ENCODE measurements at regions not wholly inside any gene's neighbourhood (a gene's known extent, or its start where the extent isn't known, plus 50 kb on each side); places are given as distances from the start of the nearest gene placed in this dataset.
A peak's percentile ranks its signal among the peaks of the same experiment; 100 is the strongest.

DNA sequence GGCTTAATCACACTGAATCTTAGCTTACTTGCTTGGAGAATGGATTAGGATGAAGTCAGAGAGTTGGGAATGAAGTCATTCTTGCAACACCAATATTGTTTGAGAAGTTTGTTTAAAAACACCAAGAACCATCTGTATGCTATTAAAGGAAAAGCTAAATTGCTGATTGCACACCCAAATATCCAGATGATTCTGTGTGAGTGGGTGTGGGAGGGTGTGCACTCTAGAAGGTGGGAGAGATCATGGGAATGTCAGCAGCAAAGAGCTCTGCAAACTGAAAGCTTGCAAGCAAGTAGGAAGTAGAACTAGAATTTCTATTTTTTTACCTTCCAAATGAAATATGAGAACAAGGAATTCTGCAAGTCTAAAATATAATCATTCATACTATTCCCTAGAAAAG, 364.9 kb downstream of the NR2F2 start:
- H3K27ac Mint-ChIP-seq: no peak overlapping the region
- no peaks in the 10 kb centered on the region for H3K36me3 Mint-ChIP-seq
- DNase-seq (ENCODE audit: low spot score in 2 of 2) (no peak), ATAC-seq (no peak)
- peaks cover 0 to 7% of the 10 kb centered on the region in 2 donors for H3K9me3 Mint-ChIP-seq

DNA sequence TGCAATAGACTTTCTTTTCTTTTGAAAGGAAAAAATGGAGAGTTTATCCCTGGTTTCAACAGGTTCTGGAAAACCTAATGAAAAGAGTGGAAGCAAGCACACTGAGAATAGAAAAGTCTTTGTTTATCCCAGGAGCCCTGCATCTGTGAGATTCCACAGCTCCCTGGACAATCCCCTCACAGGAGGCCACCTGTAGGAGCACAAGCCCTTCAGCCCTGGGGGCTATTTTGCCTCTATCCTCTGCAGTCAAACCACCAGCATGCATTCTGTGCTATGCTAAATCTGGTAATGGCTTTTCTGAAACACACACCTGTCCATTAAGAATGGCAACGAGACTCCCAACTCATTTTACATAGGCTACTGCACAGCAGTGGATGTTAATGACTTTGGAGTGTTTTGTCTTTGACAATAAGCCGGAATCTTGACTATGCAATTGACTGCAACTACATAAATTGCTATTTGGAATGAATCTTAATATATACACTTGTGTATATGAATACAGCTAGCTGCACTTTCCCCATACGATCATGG, 369.4 kb downstream of the NR2F2 start:
- no peak for DNase-seq (ENCODE audit: low spot score in 2 of 2)
- no peaks in the 10 kb centered on the region for H3K36me3 Mint-ChIP-seq
- H3K27ac Mint-ChIP-seq: no peak overlapping the region
- no peak for ATAC-seq
- no peaks in the 10 kb centered on the region for H3K9me3 Mint-ChIP-seq

DNA sequence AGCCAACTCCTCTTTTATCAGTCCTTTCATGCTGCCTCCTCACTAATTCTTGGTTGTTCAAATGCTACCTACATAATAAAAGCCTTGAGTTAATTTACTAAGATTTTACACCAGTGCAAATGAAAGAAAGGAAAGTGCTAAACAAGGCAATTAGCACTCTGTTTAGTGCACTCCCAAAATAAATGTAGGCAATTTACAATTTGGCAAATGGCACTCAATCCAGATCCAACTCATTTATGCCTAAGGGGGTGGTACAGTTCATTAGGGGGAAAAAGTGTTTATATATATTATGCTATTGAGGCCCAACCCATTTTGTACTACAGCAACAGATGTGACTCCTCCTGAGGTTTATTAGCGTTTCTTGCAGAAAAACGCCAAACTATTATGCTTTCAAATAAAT, 370.1 kb downstream of the NR2F2 start:
- H3K9me3 Mint-ChIP-seq: no peaks in the 10 kb centered on the region
- no peaks in the 10 kb centered on the region for H3K36me3 Mint-ChIP-seq
- ATAC-seq (no peak), DNase-seq (ENCODE audit: low spot score in 2 of 2) (no peak)
- H3K27ac Mint-ChIP-seq: no peak overlapping the region

DNA sequence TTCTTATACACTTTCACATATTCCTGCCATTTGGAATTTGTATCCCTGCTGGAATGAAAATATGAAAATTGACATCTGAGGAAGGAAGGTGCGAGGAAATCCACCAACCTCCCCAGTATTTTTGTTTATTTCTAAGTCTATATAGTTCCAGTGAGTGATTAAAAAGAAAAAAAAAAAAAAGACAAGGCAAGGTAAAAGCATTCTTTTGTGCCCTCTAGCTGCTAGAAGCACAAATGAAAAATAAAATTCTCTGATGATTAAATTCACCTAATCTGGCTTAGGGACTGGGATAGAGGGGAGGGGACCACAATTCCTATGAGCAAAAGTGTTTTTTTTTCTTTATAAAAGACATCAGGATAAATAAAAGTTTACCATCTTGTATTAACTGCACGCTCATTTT, 370.9 kb downstream of the NR2F2 start:
- no peak for ATAC-seq
- DNase-seq (ENCODE audit: low spot score in 2 of 2): no peak
- Mint-ChIP-seq H3K27ac (peak overlapping the region in 1 of 2 donors; percentile 65), H3K36me3 (no peaks in the 10 kb centered on the region), H3K9me3 (no peaks in the 10 kb centered on the region)

DNA sequence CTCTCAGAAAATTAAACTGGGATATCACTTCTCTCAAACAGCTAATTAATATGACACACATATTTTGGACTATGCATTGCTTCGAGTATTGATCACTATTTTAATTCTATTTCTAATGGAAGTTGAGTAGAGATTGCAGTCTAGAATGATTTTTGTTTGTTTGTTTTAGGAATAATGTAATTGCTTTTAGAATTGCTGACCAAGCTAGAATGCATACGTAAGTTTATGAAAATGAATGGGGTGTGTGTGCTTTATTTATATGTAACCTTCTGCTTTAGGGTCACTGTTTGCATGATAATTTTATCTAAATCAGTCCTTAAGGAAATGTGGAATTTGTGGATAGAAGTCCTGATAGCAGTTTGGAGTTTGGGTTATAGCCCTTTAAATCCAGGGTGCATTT, 371.4 kb downstream of the NR2F2 start:
- DNase-seq (ENCODE audit: low spot score in 2 of 2): no peak
- Mint-ChIP-seq H3K9me3 (no peaks in the 10 kb centered on the region), H3K36me3 (no peaks in the 10 kb centered on the region), H3K27ac (no peak overlapping the region)
- ATAC-seq: no peak

DNA sequence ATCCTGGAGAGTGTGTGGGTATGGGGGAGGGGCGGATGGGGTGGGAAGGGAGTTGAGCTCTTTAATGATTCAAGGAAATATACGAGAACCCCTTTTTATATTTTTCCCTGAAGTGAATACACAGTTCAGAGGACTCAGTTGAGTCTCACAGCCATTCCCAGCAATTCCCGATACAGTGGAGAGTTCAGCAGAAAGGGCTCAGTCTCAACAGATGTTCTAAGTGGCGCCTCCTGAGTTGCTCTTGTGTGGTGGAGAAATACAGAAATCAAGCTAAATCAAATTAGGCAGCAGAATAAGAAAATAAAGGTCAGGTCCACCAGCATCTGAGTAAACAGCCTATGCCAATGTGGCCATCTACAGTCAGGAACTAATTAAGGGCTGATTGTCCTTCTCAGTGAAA, 372.1 kb downstream of the NR2F2 start:
- ATAC-seq (no peak), DNase-seq (ENCODE audit: low spot score in 2 of 2) (no peak)
- Mint-ChIP-seq H3K36me3 (no peaks in the 10 kb centered on the region), H3K9me3 (no peaks in the 10 kb centered on the region), H3K27ac (no peak overlapping the region)

DNA sequence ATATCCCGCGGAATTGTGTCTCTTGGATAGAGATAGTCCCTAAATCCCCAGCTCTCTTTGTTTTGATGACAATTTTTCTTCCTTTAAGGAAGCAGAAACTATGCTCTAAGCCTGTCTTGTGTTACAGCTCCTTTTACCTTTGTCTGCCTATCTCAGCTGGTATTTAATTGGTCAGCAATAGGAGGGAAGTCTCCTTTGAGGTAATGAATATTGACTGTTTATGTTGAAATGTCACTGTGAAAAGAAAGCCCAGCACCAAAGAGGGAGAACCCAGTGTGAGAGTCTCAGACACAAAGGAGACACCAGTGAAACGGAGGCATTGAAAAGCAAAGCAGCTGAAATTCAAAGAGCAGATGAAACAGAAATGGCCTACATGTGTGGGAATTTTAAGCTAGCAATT, 372.6 kb downstream of the NR2F2 start:
- no peak for ATAC-seq
- Mint-ChIP-seq H3K27ac (no peak overlapping the region), H3K36me3 (no peaks in the 10 kb centered on the region), H3K9me3 (no peaks in the 10 kb centered on the region)
- no peak for DNase-seq (ENCODE audit: low spot score in 2 of 2)

DNA sequence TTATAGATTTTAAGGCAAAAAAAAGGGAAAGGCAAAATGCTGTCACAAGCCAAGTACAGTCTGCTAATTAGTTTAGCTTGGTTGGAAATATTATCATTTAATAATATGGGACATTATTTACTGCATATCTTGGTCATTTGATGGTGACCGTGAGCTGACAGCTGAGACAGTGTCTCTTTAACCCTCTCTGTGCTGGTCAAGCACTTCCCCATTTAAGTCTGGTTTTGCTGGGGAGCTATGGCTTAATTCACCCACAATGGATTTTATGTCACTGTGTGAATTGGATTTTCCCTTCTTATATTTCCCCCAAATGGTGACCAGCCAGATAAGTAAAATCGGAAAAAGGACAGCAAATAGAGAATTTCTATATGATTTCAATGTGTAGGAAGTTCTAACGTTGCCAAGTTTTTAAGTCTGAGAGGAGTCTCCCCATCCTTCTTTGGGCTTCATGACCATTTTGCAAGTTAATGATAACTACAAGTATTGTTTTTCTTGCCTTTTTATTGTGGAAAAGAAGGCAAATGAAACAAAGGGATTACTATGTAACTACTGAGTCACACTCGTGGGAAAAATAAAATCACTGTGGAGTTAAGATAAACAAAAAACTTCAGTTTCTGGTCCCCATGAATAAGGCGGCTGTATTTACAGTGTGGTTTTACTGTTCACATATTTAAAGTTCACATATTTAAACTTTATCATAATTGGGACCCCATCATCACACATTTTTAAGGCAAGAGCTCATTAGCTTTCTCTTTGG, 373.5 kb downstream of the NR2F2 start:
- H3K9me3 Mint-ChIP-seq: no peaks in the 10 kb centered on the region

DNA sequence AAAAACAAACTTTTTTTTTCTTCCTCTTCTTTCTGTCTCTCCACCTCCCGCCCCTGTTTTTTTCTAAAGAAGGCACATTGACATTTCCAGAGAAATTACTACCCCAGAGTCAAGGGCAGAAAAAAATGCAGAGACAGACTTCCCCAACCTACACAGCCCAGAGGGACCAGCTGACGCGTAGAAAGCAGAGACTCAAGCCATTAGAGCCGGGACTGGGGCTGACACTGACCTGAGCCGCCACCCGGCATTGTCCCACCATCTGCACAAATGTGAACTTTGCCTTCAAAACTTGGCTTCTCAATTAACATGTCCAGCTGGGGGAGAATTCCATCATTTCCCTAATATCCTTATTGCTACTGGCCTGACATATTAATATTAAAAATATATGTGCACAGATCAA, 385.6 kb downstream of the NR2F2 start:
- DNase-seq (ENCODE audit: low spot score in 2 of 2) (no peak), ATAC-seq (no peak)
- no peaks in the 10 kb centered on the region for H3K36me3 Mint-ChIP-seq
- H3K27ac Mint-ChIP-seq: no peak overlapping the region
- peaks cover 0 to 7% of the 10 kb centered on the region in 2 donors for H3K9me3 Mint-ChIP-seq

More for the DNA sequence above, 373.5 kb downstream of the NR2F2 start:
- no peak for DNase-seq (ENCODE audit: low spot score in 2 of 2)
- Mint-ChIP-seq H3K36me3 (no peaks in the 10 kb centered on the region), H3K27ac (no peak overlapping the region)
- ATAC-seq: no peak

DNA sequence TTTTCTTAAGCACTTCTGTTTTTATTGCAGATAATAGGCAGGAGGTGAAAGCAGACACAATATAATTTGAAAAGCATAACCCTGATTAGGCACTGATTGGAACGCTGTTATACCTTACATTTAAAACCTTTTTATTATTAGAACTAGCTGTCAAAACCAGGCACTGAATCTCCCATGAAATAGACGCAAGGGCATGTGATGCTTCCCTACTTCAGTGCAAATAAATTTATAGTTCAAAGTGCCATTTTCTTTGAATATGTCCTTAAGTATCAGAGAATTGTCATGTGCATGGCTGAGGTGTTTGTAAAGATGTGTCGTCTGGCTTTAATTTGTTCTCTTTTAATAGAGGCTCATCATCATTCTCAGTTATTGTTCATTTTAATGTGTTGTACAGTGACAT, 386.0 kb downstream of the NR2F2 start:
- H3K36me3 Mint-ChIP-seq: no peaks in the 10 kb centered on the region
- ATAC-seq: no peak
- H3K9me3 Mint-ChIP-seq: peaks cover 0 to 7% of the 10 kb centered on the region in 2 donors
- DNase-seq (ENCODE audit: low spot score in 2 of 2): no peak
- no peak overlapping the region for H3K27ac Mint-ChIP-seq

DNA sequence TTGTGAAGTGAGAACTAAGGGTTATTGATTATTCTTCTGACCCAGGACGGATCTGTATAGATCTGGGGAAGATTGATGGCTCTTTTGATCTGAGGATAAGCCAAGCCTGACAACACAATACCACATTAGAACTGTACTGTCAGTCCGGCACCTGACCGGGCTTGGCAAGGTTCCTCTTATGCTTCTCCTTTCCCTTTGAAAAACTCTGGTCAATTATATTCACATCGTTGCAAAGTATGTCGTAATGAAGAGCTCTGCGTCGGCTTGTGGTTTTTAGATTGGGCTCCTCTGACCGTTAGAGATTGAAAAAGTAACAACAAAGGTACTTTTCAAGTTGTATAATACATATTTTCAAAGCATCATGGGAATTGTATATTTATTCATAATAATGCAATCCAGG, 389.8 kb downstream of the NR2F2 start:
- H3K27ac Mint-ChIP-seq: no peak overlapping the region
- DNase-seq (ENCODE audit: low spot score in 2 of 2) (no peak), ATAC-seq (no peak)
- peaks cover 5 to 22% of the 10 kb centered on the region in 2 donors for H3K9me3 Mint-ChIP-seq
- peaks cover 0 to 10% of the 10 kb centered on the region in 2 donors for H3K36me3 Mint-ChIP-seq

DNA sequence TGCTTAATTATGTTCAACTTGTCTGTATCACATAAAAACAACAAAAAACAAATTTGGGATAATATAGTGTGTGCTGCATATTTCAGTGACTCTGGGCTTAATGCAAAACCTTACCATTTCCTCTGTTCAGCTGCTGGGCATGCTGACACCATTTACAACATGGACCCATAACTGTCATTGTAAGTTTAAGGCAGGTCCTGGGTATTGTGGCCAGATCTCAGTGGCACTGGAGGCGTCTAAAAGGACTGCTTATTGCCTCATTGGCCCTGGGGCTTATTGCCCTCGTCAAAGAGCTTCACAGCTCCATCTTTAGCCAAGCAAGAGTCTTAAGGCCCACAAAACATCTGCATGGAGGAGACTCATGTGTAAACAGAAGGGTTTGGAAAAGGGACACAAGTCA, 390.2 kb downstream of the NR2F2 start:
- H3K9me3 Mint-ChIP-seq: peaks cover 5 to 22% of the 10 kb centered on the region in 2 donors
- ATAC-seq (no peak), DNase-seq (ENCODE audit: low spot score in 2 of 2) (no peak)
- H3K36me3 Mint-ChIP-seq: peaks cover 0 to 10% of the 10 kb centered on the region in 2 donors
- H3K27ac Mint-ChIP-seq: no peak overlapping the region

DNA sequence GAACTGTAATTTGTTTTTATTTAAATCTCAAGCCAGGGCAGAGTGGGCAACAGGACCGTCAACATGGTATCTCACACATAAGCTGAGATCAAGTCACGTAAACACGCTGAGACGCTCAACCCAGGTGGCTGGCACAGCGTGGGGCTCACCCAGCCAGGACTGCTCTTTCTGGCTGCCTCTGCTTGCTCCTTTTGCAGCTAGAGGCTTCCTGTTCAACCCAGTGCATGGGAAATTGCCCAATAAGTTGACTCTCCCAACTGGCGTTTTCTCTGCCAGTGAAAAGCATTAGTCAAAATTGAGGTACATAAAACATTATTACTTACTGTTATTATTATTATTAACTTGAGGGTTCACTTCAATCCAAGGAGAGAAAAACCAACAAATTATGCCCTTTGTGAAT, 398.1 kb downstream of the NR2F2 start:
- no peak for ATAC-seq
- no peak overlapping the region for H3K27ac Mint-ChIP-seq

DNA sequence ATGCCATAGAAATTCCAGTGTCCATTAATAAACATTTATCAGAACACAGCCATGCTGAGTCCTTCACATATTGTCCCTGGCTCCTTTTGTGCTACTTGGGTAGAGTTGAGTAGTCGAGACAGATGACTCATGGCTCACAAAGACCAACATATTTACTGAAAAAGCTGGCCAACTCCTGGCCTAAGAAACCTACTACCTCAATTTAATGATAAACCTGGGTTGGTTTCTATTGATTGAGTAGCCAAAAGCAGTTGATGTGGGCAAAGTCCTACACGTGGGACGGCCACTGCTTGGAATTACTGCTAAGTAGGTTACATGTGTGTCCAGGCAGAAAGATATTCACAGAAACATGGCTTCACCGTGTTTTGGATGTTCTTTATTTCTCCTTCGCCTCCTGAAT, 402.2 kb downstream of the NR2F2 start:
- Mint-ChIP-seq H3K9me3 (peaks cover 0 to 4% of the 10 kb centered on the region in 2 donors), H3K27ac (peak overlapping the region in 1 of 2 donors; percentile 29), H3K36me3 (no peaks in the 10 kb centered on the region)
- no peak for DNase-seq (ENCODE audit: low spot score in 2 of 2)
- no peak for ATAC-seq

More for the DNA sequence above, 398.1 kb downstream of the NR2F2 start:
- no peak for DNase-seq (ENCODE audit: low spot score in 2 of 2)
- Mint-ChIP-seq H3K36me3 (peaks cover 0 to 4% of the 10 kb centered on the region in 2 donors), H3K9me3 (peaks cover 0 to 7% of the 10 kb centered on the region in 2 donors)

DNA sequence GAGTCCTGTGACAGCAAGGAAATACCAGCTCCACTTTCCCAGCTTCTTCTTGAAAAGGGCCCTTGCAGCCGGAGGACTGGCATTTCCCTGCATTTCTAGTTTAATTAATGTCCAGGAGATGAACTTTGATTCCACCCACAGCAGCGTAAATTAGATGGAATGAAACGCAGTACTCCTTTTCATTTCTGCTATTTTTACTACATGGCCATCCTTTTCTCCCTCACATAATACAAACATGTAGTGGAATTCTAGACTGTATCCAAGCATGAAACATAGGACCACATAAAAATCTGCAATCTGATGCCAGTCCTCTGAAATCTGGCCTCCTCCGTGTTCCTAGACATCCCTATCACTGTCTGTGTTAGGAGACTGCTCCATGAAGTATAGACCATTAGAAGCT, 403.2 kb downstream of the NR2F2 start:
- H3K9me3 Mint-ChIP-seq: peaks cover 0 to 7% of the 10 kb centered on the region in 2 donors
- ATAC-seq: no peak
- DNase-seq (ENCODE audit: low spot score in 2 of 2): no peak

DNA sequence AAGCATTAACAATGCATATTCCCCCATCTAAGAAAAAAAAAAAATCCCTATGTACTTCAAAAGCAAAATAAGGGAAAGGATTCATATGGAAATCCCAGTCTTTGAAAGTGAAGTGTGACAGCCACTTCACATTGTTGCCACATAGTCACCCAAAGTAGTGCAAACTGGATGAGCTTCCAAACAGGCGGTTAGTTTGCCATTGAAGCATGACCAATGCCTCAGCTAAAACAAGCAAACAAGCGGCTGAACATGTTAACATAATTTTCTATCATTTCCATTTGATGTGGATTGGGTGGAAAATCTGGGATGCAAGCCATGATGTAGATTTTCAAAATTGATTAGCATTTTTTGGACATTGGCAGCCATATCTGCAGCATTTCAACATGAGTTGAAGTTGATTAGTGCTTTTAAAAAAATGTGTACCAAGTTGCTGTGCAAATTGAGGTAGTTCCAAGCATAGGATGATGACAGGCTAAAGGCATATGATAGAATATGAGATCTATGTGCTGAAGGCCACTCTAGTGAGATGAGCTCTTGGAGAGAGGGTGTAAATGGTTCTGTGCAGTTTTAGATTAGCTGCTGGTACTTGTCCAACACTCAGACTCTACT, 405.2 kb downstream of the NR2F2 start:
- ATAC-seq (no peak), DNase-seq (ENCODE audit: low spot score in 2 of 2) (no peak)
- H3K9me3 Mint-ChIP-seq: peaks cover 0 to 7% of the 10 kb centered on the region in 2 donors
- H3K27ac Mint-ChIP-seq: no peak overlapping the region
- H3K36me3 Mint-ChIP-seq: no peaks in the 10 kb centered on the region

More for the DNA sequence above, 403.2 kb downstream of the NR2F2 start:
- Mint-ChIP-seq H3K27ac (no peak overlapping the region), H3K36me3 (no peaks in the 10 kb centered on the region)

DNA sequence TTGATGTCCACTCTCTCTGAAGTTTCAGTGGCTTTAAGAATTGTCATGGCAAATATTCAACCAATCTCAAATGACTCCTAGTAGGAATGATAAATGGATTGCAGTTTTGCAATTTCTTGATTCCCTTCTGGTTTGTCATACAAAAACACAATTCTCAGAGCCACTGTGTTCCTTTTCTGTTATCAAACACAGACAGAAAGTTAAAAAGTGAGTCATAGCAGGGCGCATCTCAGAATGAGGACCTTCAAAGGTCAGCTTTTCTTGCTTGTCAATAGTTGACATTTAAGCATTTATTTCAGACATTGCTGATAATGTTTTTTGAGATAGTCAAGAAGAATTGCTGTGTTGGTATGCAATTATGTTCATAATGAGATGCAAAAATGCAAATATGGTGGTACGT, 405.9 kb downstream of the NR2F2 start:
- Mint-ChIP-seq H3K27ac (no peak overlapping the region), H3K9me3 (peaks cover 0 to 7% of the 10 kb centered on the region in 2 donors), H3K36me3 (no peaks in the 10 kb centered on the region)
- ATAC-seq: no peak
- no peak for DNase-seq (ENCODE audit: low spot score in 2 of 2)

DNA sequence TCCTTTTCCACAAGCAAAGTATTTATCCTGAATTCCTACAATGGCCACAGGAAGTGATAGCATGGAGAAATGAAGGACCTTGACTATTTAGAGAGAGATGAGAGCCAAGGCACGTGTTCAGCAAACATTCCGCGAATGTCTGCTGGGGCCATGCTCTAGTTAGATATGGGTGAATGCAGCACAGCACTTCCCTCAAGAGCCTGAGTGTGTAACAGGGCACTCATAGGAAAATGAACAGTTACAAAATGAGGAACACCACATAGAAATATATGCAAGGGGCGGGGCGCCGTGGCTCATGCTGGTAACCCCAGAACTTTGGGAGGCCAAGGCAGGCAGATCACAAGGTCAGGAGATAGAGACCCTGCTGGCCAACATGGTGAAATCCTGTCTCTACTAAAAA, 406.9 kb downstream of the NR2F2 start:
- ATAC-seq (no peak), DNase-seq (ENCODE audit: low spot score in 2 of 2) (no peak)
- Mint-ChIP-seq H3K9me3 (peaks cover 0 to 15% of the 10 kb centered on the region in 2 donors), H3K27ac (no peak overlapping the region), H3K36me3 (no peaks in the 10 kb centered on the region)
